Smooth muscle cell (in vitro differentiated cells): ENCODE measurements at regions not wholly inside any gene's neighbourhood (a gene's known extent, or its start where the extent isn't known, plus 50 kb on each side); places are given as distances from the start of the nearest gene placed in this dataset.

ENCODE experiments used
- DNase-seq: peaks from one replicate; lab custom pipeline; 2025; ENCODE audit not compliant: unreplicated experiment; lab: John Stamatoyannopoulos, UW
- H2AFZ ChIP-seq: fragments of 200-600 bp; sonication (generic); 2 replicates; pipeline ENCODE4 v1.6.0; 2016; ENCODE audit warnings: antibody characterized with exemption, low read depth, mild to moderate bottlenecking
- H3F3A ChIP-seq: fragments of 200-600 bp; sonication (generic); 2 replicates; pipeline ENCODE4 v1.6.0; 2017; ENCODE audit warnings: antibody characterized with exemption, low read depth
- H3K27ac ChIP-seq: fragments of 200-600 bp; sonication (generic); 2 replicates; pipeline ENCODE4 v1.5.1; 2016; ENCODE audit warnings: low read depth, mild to moderate bottlenecking
- H3K27me3 ChIP-seq: fragments of 200-600 bp; sonication (generic); 2 replicates; pipeline ENCODE4 v1.6.1; 2016; ENCODE audit warnings: low read depth, mild to moderate bottlenecking
- H3K36me3 ChIP-seq: fragments of 200-600 bp; sonication (generic); 2 replicates; pipeline ENCODE4 v1.5.1; 2016; ENCODE audit warnings: low read depth
- H3K4me1 ChIP-seq: fragments of 200-600 bp; sonication (generic); 2 replicates; pipeline ENCODE4 v1.5.1; 2016; ENCODE audit warnings: low read depth
- H3K4me2 ChIP-seq: fragments of 200-600 bp; sonication (generic); 2 replicates; pipeline ENCODE4 v1.6.0; 2016; ENCODE audit warnings: mild to moderate bottlenecking
- H3K4me3 ChIP-seq: fragments of 200-600 bp; sonication (generic); 2 replicates; pipeline ENCODE4 v1.5.1; 2016; ENCODE audit warnings: mild to moderate bottlenecking
- H3K79me2 ChIP-seq: fragments of 200-600 bp; sonication (generic); 2 replicates; pipeline ENCODE4 v1.6.0; 2016; ENCODE audit warnings: low read depth, mild to moderate bottlenecking
- H3K9ac ChIP-seq: fragments of 200-600 bp; sonication (generic); 2 replicates; pipeline ENCODE4 v1.6.0; 2016; ENCODE audit warnings: low read depth
- H3K9me3 ChIP-seq: fragments of 200-600 bp; sonication (generic); replicated peaks from 2 replicates; pipeline ENCODE4 v1.5.1; 2016; ENCODE audit warnings: low read depth
- H4K20me1 ChIP-seq: fragments of 200-600 bp; sonication (generic); 2 replicates; pipeline ENCODE4 v1.6.0; 2016; ENCODE audit warnings: low read depth
- WGBS: methylation state at CpG from one replicate; pipeline ENCODE4 v1.1.7; 2016; ENCODE audit warnings: low lambda C conversion rate; 5-methylcytosine and 5-hydroxymethylcytosine counted together
- TF ChIP-seq, protein P1 (sequence below): fragments of 200-600 bp; sonication (generic); IDR thresholded peaks from 2 replicates; pipeline ENCODE4 v1.5.1; 2017; ENCODE audit warnings: borderline replicate concordance, mild to moderate bottlenecking, antibody characterized with exemption; ENCODE audit not compliant: insufficient read depth, poor library complexity, severe bottlenecking

GRCh38 chr12:92518071-92518470 is 184.7 kb upstream of the PLEKHG7 start:
- peaks cover 12% of the 10 kb centered on the region for H3K4me1 ChIP-seq
- H3K27me3 ChIP-seq, result no peaks in the 10 kb centered on the region
- no peaks in the 10 kb centered on the region for H3K79me2 ChIP-seq
- no peaks in the 10 kb centered on the region for H4K20me1 ChIP-seq
- H2AFZ ChIP-seq, result no peak overlapping the region
- no peak overlapping the region for H3K4me3 ChIP-seq
- no peak for DNase-seq
- H3K9me3 ChIP-seq, result no peaks in the 10 kb centered on the region
- H3K4me2 ChIP-seq, result no peak overlapping the region
- no peaks in the 10 kb centered on the region for H3F3A ChIP-seq
- H3K27ac ChIP-seq, result peak overlapping the region; percentile 50
- H3K36me3 ChIP-seq, result no peaks in the 10 kb centered on the region
- TF ChIP-seq, protein P1, sequence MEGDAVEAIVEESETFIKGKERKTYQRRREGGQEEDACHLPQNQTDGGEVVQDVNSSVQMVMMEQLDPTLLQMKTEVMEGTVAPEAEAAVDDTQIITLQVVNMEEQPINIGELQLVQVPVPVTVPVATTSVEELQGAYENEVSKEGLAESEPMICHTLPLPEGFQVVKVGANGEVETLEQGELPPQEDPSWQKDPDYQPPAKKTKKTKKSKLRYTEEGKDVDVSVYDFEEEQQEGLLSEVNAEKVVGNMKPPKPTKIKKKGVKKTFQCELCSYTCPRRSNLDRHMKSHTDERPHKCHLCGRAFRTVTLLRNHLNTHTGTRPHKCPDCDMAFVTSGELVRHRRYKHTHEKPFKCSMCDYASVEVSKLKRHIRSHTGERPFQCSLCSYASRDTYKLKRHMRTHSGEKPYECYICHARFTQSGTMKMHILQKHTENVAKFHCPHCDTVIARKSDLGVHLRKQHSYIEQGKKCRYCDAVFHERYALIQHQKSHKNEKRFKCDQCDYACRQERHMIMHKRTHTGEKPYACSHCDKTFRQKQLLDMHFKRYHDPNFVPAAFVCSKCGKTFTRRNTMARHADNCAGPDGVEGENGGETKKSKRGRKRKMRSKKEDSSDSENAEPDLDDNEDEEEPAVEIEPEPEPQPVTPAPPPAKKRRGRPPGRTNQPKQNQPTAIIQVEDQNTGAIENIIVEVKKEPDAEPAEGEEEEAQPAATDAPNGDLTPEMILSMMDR, result no peak
- no peak overlapping the region for H3K9ac ChIP-seq
- WGBS, result 84% methylated on average over 4 of the region's 4 CpGs

GRCh38 chr12:92516277-92516600 is 186.6 kb upstream of the PLEKHG7 start:
- Histone ChIP-seq H3K9me3 (no peaks in the 10 kb centered on the region), H3K4me3 (no peak overlapping the region), H3K36me3 (no peaks in the 10 kb centered on the region), H3K4me1 (peaks cover 12% of the 10 kb centered on the region), H3F3A (no peaks in the 10 kb centered on the region), H4K20me1 (no peaks in the 10 kb centered on the region), H3K79me2 (no peaks in the 10 kb centered on the region), H2AFZ (no peak overlapping the region), H3K27ac (peak overlapping the region; percentile 50), H3K4me2 (no peak overlapping the region), H3K27me3 (no peaks in the 10 kb centered on the region), H3K9ac (no peak overlapping the region)
- TF ChIP-seq, protein P1, result no peak
- WGBS, result 36% methylated on average over 1 of the region's 1 CpG
- DNase-seq, result no peak

- DNase-seq, result no peak
- Histone ChIP-seq H3K4me3 (no peak overlapping the region), H3K27ac (no peak overlapping the region), H3K79me2 (no peaks in the 10 kb centered on the region), H4K20me1 (no peaks in the 10 kb centered on the region), H3K27me3 (no peaks in the 10 kb centered on the region), H3F3A (no peaks in the 10 kb centered on the region), H3K9ac (no peak overlapping the region), H3K36me3 (no peaks in the 10 kb centered on the region), H3K9me3 (no peaks in the 10 kb centered on the region), H3K4me1 (peaks cover 12% of the 10 kb centered on the region), H2AFZ (no peak overlapping the region), H3K4me2 (no peak overlapping the region)
- 89% methylated on average over 2 of the region's 2 CpGs for WGBS
- TF ChIP-seq, protein P1, result no peak
These were observed 189.5 kb upstream of the PLEKHG7 start for GRCh38 chr12:92513231-92513730.

- Histone ChIP-seq H3F3A (no peaks in the 10 kb centered on the region), H3K36me3 (no peaks in the 10 kb centered on the region), H3K4me3 (no peak overlapping the region), H3K4me2 (no peak overlapping the region), H3K9me3 (no peaks in the 10 kb centered on the region), H4K20me1 (no peaks in the 10 kb centered on the region), H3K27ac (no peak overlapping the region), H3K9ac (no peak overlapping the region), H2AFZ (no peak overlapping the region), H3K27me3 (no peaks in the 10 kb centered on the region), H3K79me2 (no peaks in the 10 kb centered on the region), H3K4me1 (peaks cover 1% of the 10 kb centered on the region)
- 95% methylated on average over 5 of the region's 5 CpGs for WGBS
- TF ChIP-seq, protein P1, result no peak
- DNase-seq, result no peak
These were observed 191.0 kb upstream of the PLEKHG7 start for GRCh38 chr12:92511786-92512185.
